ENCODE measurements at regions not wholly inside any gene's neighbourhood (a gene's known extent, or its start where the extent isn't known, plus 50 kb on each side); places are given as distances from the start of the nearest gene placed in this dataset.

DNA sequence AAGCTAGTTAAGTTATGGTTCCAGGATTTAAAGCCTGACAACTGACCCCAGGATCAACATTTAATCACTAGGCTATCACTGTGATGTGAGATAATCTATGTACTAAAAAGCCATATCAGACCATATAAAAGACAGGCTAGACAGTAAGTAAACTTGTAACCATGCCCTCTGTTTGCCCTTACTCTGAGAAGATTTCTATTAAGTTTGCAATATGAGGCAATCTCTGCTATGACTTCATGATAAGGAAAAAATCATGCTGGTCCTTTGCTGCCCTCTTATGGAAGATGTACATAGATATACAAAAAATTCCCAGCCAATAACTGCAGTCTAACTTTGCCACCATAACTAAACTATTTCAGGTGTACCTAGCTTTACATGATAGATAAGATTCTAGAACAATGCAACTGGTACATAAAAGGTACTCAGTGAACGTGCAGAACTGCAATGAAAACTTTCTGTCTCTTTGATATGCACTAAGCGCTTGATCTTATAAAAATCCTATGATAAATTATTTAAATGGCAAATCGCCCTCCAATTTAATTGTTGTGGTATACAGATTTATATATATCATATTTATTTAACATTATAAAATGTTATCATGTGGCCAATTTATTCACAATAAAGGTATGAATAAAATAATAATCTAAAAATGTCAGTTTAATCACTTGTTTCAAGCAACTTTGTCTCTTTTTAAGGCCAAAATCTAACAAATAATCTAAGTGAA is 70.5 kb downstream of the FAM217A start:
- Histone ChIP-seq H3K4me3 (ENCODE audit: low read length in 3 of 3) (no peak overlapping the region), H3K27me3 (ENCODE audit: control insufficient read depth, insufficient read depth, low read length) (no peaks in the 10 kb centered on the region), H3K4me1 (ENCODE audit: control insufficient read depth in 2 of 3, insufficient read depth in 2 of 3, low read depth in 1 of 3, low read length in 3 of 3) (no peaks in the 10 kb centered on the region), H3K27ac (ENCODE audit: low read depth in 2 of 2, low read length in 2 of 2) (no peak overlapping the region), H3K9ac (ENCODE audit: low read length in 3 of 3) (no peak overlapping the region), H3K36me3 (ENCODE audit: control insufficient read depth in 2 of 3, insufficient read depth in 3 of 3, low read length in 3 of 3) (peaks cover 0 to 2% (median under 1%) of the 10 kb centered on the region in 3 donors), H3K9me3 (ENCODE audit: control insufficient read depth in 2 of 3, insufficient read depth in 1 of 3, low read length in 3 of 3) (no peaks in the 10 kb centered on the region)
- peak in 2 of 5 donors; percentile 58 to 78 for DNase-seq
- TF ChIP-seq, protein P1, sequence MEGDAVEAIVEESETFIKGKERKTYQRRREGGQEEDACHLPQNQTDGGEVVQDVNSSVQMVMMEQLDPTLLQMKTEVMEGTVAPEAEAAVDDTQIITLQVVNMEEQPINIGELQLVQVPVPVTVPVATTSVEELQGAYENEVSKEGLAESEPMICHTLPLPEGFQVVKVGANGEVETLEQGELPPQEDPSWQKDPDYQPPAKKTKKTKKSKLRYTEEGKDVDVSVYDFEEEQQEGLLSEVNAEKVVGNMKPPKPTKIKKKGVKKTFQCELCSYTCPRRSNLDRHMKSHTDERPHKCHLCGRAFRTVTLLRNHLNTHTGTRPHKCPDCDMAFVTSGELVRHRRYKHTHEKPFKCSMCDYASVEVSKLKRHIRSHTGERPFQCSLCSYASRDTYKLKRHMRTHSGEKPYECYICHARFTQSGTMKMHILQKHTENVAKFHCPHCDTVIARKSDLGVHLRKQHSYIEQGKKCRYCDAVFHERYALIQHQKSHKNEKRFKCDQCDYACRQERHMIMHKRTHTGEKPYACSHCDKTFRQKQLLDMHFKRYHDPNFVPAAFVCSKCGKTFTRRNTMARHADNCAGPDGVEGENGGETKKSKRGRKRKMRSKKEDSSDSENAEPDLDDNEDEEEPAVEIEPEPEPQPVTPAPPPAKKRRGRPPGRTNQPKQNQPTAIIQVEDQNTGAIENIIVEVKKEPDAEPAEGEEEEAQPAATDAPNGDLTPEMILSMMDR (IDR thresholded peaks at IDR 0.05; ENCODE audit: borderline replicate concordance, extremely low read depth, insufficient read depth) = peak; percentile 33
- intact Hi-C loops (cut with DNase I) = no loop called here
- no peak for FAIRE-seq

GRCh38 chr6:4009486-4009885 is 69.5 kb downstream of the FAM217A start:
- Histone ChIP-seq H3K27me3 (ENCODE audit: control insufficient read depth, insufficient read depth, low read length) (no peaks in the 10 kb centered on the region), H3K4me3 (ENCODE audit: low read length in 3 of 3) (no peak overlapping the region), H3K9me3 (ENCODE audit: control insufficient read depth in 2 of 3, insufficient read depth in 1 of 3, low read length in 3 of 3) (no peaks in the 10 kb centered on the region), H3K4me1 (ENCODE audit: control insufficient read depth in 2 of 3, insufficient read depth in 2 of 3, low read depth in 1 of 3, low read length in 3 of 3) (no peaks in the 10 kb centered on the region), H3K36me3 (ENCODE audit: control insufficient read depth in 2 of 3, insufficient read depth in 3 of 3, low read length in 3 of 3) (peaks cover 0 to 2% (median 0%) of the 10 kb centered on the region in 3 donors), H3K27ac (ENCODE audit: low read depth in 2 of 2, low read length in 2 of 2) (no peak overlapping the region), H3K9ac (ENCODE audit: low read length in 3 of 3) (no peak overlapping the region)
- no peak for FAIRE-seq
- intact Hi-C loops (cut with DNase I) = no loop called here
- TF ChIP-seq, protein P1 (IDR thresholded peaks at IDR 0.05; ENCODE audit: borderline replicate concordance, extremely low read depth, insufficient read depth) = no peak
- DNase-seq = no peak

DNA sequence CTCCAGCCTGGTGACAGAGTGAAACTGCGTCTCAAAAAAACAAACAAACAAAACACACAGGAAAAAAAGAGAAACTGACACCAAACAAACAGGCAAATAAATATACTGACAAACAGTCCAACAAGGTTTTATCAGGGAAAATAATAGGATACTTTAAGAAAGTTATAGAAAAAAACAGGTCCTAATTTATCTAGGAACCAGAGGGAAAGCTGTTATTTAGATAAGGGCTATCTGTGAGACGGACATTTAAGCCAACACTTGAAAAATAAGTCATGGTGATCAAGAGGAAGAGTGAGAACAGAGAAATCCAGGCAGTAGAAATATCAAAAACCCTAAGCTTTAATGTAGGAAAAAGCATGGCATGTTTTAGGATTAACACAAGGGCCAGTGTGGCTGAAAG is 68.9 kb downstream of the FAM217A start:
- no peak overlapping the region for H3K9ac ChIP-seq (ENCODE audit: low read length in 3 of 3)
- intact Hi-C loops (cut with DNase I) = no loop called here

More for the DNA sequence above, 68.9 kb downstream of the FAM217A start:
- DNase-seq (no peak), FAIRE-seq (no peak)
- TF ChIP-seq, protein P1 (IDR thresholded peaks at IDR 0.05; ENCODE audit: borderline replicate concordance, extremely low read depth, insufficient read depth) = no peak
- peaks cover 0 to 2% (median 0%) of the 10 kb centered on the region in 3 donors for H3K36me3 ChIP-seq (ENCODE audit: control insufficient read depth in 2 of 3, insufficient read depth in 3 of 3, low read length in 3 of 3)
- no peaks in the 10 kb centered on the region for H3K9me3 ChIP-seq (ENCODE audit: control insufficient read depth in 2 of 3, insufficient read depth in 1 of 3, low read length in 3 of 3)
- no peak overlapping the region for H3K27ac ChIP-seq (ENCODE audit: low read depth in 2 of 2, low read length in 2 of 2)
- no peaks in the 10 kb centered on the region for H3K4me1 ChIP-seq (ENCODE audit: control insufficient read depth in 2 of 3, insufficient read depth in 2 of 3, low read depth in 1 of 3, low read length in 3 of 3)
- no peaks in the 10 kb centered on the region for H3K27me3 ChIP-seq (ENCODE audit: control insufficient read depth, insufficient read depth, low read length)
- H3K4me3 ChIP-seq (ENCODE audit: low read length in 3 of 3) = no peak overlapping the region

All from kidney (tissue), 13 donors.